Panc1 (cell line): ENCODE measurements at regions not wholly inside any gene's neighbourhood (a gene's known extent, or its start where the extent isn't known, plus 50 kb on each side); places are given as distances from the start of the nearest gene placed in this dataset.

Experiments
- ATAC-seq: fragments of 200-7000 bp; cut with Tn5 transposase; 2 replicates; pipeline ENCODE4 v1.9.1; 2020; ENCODE audit warnings: mild to moderate bottlenecking, moderate library complexity
- BruUV-seq: library from RNA; stranded (reverse); fragments of 400-500 nt; replicated peaks from 2 replicates; lab custom pipeline; 2021; lab: Mats Ljungman, UMichigan
- CTCF ChIA-PET: fragments of 300-600 bp; sonication (Branson Sonifier 250); formaldehyde crosslinking; loops from one replicate; lab custom pipeline; 2022; ENCODE audit warnings: antibody characterized with exemption; lab: Charles Lee
- POLR2A ChIA-PET: fragments of 300-600 bp; sonication (Branson Sonifier 250); formaldehyde crosslinking; loops from one replicate; lab custom pipeline; 2022; ENCODE audit warnings: antibody characterized with exemption; lab: Charles Lee
- DNase-seq: peaks from one replicate; pipeline ENCODE4 v3.0.0-alpha.2; 2010; ENCODE audit warnings: low read depth, low spot score
- H3K27ac ChIP-seq: 2 replicates; pipeline ENCODE4 v1.5.1; 2011; ENCODE audit warnings: mild to moderate bottlenecking, low read length, inconsistent platforms
- H3K27me3 ChIP-seq: fragments of 200-500 bp; sonication (Bioruptor generic); 2 replicates; pipeline ENCODE4 v1.6.0; 2014; ENCODE audit warnings: low read length, inconsistent platforms; ENCODE audit not compliant: control insufficient read depth, insufficient read depth
- H3K36me3 ChIP-seq: fragments of 200-500 bp; sonication (Bioruptor generic); 2 replicates; pipeline ENCODE4 v1.5.1; 2014; ENCODE audit warnings: inconsistent platforms, mild to moderate bottlenecking, low read length, moderate library complexity; ENCODE audit not compliant: control insufficient read depth, insufficient read depth
- H3K4me1 ChIP-seq: 2 replicates; pipeline ENCODE4 v1.5.1; 2011; ENCODE audit warnings: inconsistent platforms, mild to moderate bottlenecking, low read length, moderate library complexity; ENCODE audit not compliant: control insufficient read depth, insufficient read depth
- H3K4me3 ChIP-seq, 2 experiments: 2 replicates each; pipeline ENCODE4 v1.5.1; 2011 to 2012; ENCODE audit warnings: low read depth in 2 of 2, low read length in 2 of 2, mild to moderate bottlenecking in 2 of 2, inconsistent platforms in 1 of 2, moderate library complexity in 1 of 2
- H3K9me3 ChIP-seq: fragments of 200-500 bp; sonication (Bioruptor generic); 2 replicates; pipeline ENCODE4 v1.5.1; 2014; ENCODE audit warnings: low read depth, mild to moderate bottlenecking, inconsistent platforms, low read length, moderate library complexity; ENCODE audit not compliant: control insufficient read depth, insufficient read depth
- CTCF ChIP-seq: fragments of 450-650 bp; IDR thresholded peaks from 2 replicates; pipeline ENCODE4 v1.5.1; 2017; ENCODE audit warnings: mild to moderate bottlenecking
- POLR2AphosphoS5 ChIP-seq: IDR thresholded peaks from 2 replicates; pipeline ENCODE4 v1.6.1; 2012; ENCODE audit warnings: mild to moderate bottlenecking, low read depth, low read length, moderate library complexity
- REST ChIP-seq, 2 experiments: IDR thresholded peaks; 2 replicates each; pipeline ENCODE4 v1.6.1; 2011 to 2012; ENCODE audit warnings: low read depth in 2 of 2, control low read depth in 1 of 2, low read length in 1 of 2, mild to moderate bottlenecking in 1 of 2, moderate library complexity in 1 of 2; ENCODE audit not compliant: insufficient read depth in 1 of 2
- SIN3A ChIP-seq: IDR thresholded peaks from 2 replicates; pipeline ENCODE4 v1.6.1; 2012; ENCODE audit warnings: low read depth, mild to moderate bottlenecking, low read length, moderate library complexity, borderline replicate concordance; ENCODE audit not compliant: insufficient read depth
- TCF7L2 ChIP-seq: IDR thresholded peaks from 2 replicates; pipeline ENCODE4 v1.6.1; 2011; ENCODE audit warnings: mild to moderate bottlenecking, low read depth, low read length, inconsistent platforms
- in situ Hi-C: cut with HindIII; loops from 2 replicates; pipeline ENCODE4 v1.10.0; 2016; ENCODE audit warnings: low sequenced_read_pairs, low pct_unique_long_range_greater_than_20kb
- intact Hi-C: fragments of 100-400 bp; cut with micrococcal nuclease; formaldehyde crosslinking; loops from one replicate; pipeline ENCODE4 v1.10.0; 2022; ENCODE audit not compliant: unreplicated experiment

- intact Hi-C loops (no loop called here), in situ Hi-C loops (no loop called here)
- no TSS peak for BruUV-seq
- H3K4me1 ChIP-seq: no peaks in the 10 kb centered on the region
- DNase-seq: no peak
- no peaks in the 10 kb centered on the region for H3K9me3 ChIP-seq
- H3K36me3 ChIP-seq: no peaks in the 10 kb centered on the region
- ATAC-seq: no peak
- TF ChIP-seq TCF7L2 (no peak), CTCF (peak; percentile 14; the same call in 1 of the 2 replicates)
- POLR2A ChIA-PET: no interaction called here
- no peaks in the 10 kb centered on the region for H3K27me3 ChIP-seq
- no peak overlapping the region for H3K27ac ChIP-seq
- CTCF ChIA-PET: no interaction called here
- H3K4me3 ChIP-seq: no peak overlapping the region
These were observed 588.7 kb downstream of the RBFOX1 start for GRCh38 chr16:7921345-7921744.

- BruUV-seq: no TSS peak
- no peak for ATAC-seq
- no peak for DNase-seq
- no peak overlapping the region for H3K4me3 ChIP-seq
- H3K9me3 ChIP-seq: no peaks in the 10 kb centered on the region
- POLR2A ChIA-PET: no interaction called here
- CTCF ChIA-PET: no interaction called here
- no peaks in the 10 kb centered on the region for H3K4me1 ChIP-seq
- no peaks in the 10 kb centered on the region for H3K27me3 ChIP-seq
- intact Hi-C loops (no loop called here), in situ Hi-C loops (no loop called here)
- TF ChIP-seq CTCF (no peak), TCF7L2 (no peak), REST (IDR thresholded peaks at IDR 0.05; ENCODE audit: insufficient read depth in 1 of 2, low read depth in 2 of 2, low read length in 1 of 2) (no peak), POLR2AphosphoS5 (no peak), SIN3A (no peak)
- H3K27ac ChIP-seq: no peak overlapping the region
- no peaks in the 10 kb centered on the region for H3K36me3 ChIP-seq
These were observed 587.1 kb downstream of the RBFOX1 start for GRCh38 chr16:7919782-7920181.

GRCh38 chr16:7914748-7915147 is 582.1 kb downstream of the RBFOX1 start:
- H3K4me3 ChIP-seq: no peak overlapping the region
- in situ Hi-C loops: no loop called here
- no TSS peak for BruUV-seq
- no peaks in the 10 kb centered on the region for H3K36me3 ChIP-seq
- no peak for ATAC-seq
- no peaks in the 10 kb centered on the region for H3K4me1 ChIP-seq
- no peaks in the 10 kb centered on the region for H3K27me3 ChIP-seq
- ChIA-PET CTCF (no interaction called here), POLR2A (no interaction called here)
- no peak for DNase-seq
- no peaks in the 10 kb centered on the region for H3K9me3 ChIP-seq
- TF ChIP-seq CTCF (no peak), REST (IDR thresholded peaks at IDR 0.05; ENCODE audit: insufficient read depth in 1 of 2, low read depth in 2 of 2, low read length in 1 of 2) (no peak), POLR2AphosphoS5 (no peak), SIN3A (no peak), TCF7L2 (no peak)
- intact Hi-C loops: no loop called here
- no peak overlapping the region for H3K27ac ChIP-seq
